IMR-90 (cell line): ENCODE measurements at regions not wholly inside any gene's neighbourhood (a gene's known extent, or its start where the extent isn't known, plus 50 kb on each side); places are given as distances from the start of the nearest gene placed in this dataset.

Experiments used
- ATAC-seq: fragments of 200-7000 bp; cut with Tn5 transposase; 2 replicates; pipeline ENCODE4 v1.9.1; 2020; ENCODE audit warnings: low read depth, mild to moderate bottlenecking, moderate library complexity
- BruUV-seq: library from RNA; stranded (reverse); fragments of 400-500 nt; replicated peaks from 2 replicates; lab custom pipeline; 2021; lab: Mats Ljungman, UMichigan
- CTCF ChIA-PET: fragments of 300-600 bp; formaldehyde crosslinking; extraction: SDS; loops from one replicate; lab custom pipeline; 2021; ENCODE audit warnings: antibody characterized with exemption; lab: Yijun Ruan, JAX
- POLR2A ChIA-PET: fragments of 300-600 bp; sonication (Branson Sonifier 250); formaldehyde crosslinking; loops from one replicate; lab custom pipeline; 2022; ENCODE audit warnings: antibody characterized with exemption; ENCODE audit not compliant: unreplicated experiment; lab: Charles Lee
- DNase-seq: peaks from one replicate; pipeline ENCODE4 v3.0.0; 2013
- H2AFZ ChIP-seq: replicated peaks from 2 replicates; pipeline ENCODE3; 2013; ENCODE audit warnings: low read length, mild to moderate bottlenecking; ENCODE audit not compliant: poor library complexity
- H2AK5ac ChIP-seq: 2 replicates; pipeline ENCODE4 v1.6.1; 2013; ENCODE audit warnings: low read depth, low read length, inconsistent platforms
- H2AK9ac ChIP-seq: replicated peaks from 2 replicates; pipeline ENCODE3; 2013; ENCODE audit warnings: mild to moderate bottlenecking, low read depth, low read length, moderate library complexity; ENCODE audit not compliant: poor library complexity
- H2BK120ac ChIP-seq: 2 replicates; pipeline ENCODE4 v1.6.1; 2013; ENCODE audit warnings: low read depth, low read length, inconsistent platforms
- H2BK15ac ChIP-seq: 3 replicates; pipeline ENCODE4 v1.6.1; 2013; ENCODE audit warnings: low read depth, low read length, inconsistent platforms
- H2BK20ac ChIP-seq: 2 replicates; pipeline ENCODE4 v1.6.1; 2013; ENCODE audit warnings: low read depth, mild to moderate bottlenecking, inconsistent platforms, low read length, moderate library complexity
- H2BK5ac ChIP-seq: 2 replicates; pipeline ENCODE4 v1.6.1; 2013; ENCODE audit warnings: mild to moderate bottlenecking, low read depth, low read length, inconsistent platforms; ENCODE audit not compliant: poor library complexity, severe bottlenecking
- H3K14ac ChIP-seq: replicated peaks from 2 replicates; pipeline ENCODE4 v1.6.1; 2013; ENCODE audit warnings: low read depth, low read length, inconsistent platforms
- H3K18ac ChIP-seq: 2 replicates; pipeline ENCODE4 v1.6.1; 2013; ENCODE audit warnings: low read depth, low read length, control low read depth
- H3K23ac ChIP-seq: 2 replicates; pipeline ENCODE4 v1.6.1; 2013; ENCODE audit warnings: low read depth, low read length, inconsistent platforms
- H3K27ac ChIP-seq: 2 replicates; pipeline ENCODE4 v1.5.1; 2013; ENCODE audit warnings: mild to moderate bottlenecking, control low read depth, low read length; ENCODE audit not compliant: insufficient read depth
- H3K27me3 ChIP-seq: 2 replicates; pipeline ENCODE4 v1.6.1; 2013; ENCODE audit warnings: low read length; ENCODE audit not compliant: control insufficient read depth, insufficient read depth
- H3K36me3 ChIP-seq: 2 replicates; pipeline ENCODE4 v1.6.1; 2013; ENCODE audit warnings: low read length, mixed read lengths; ENCODE audit not compliant: control insufficient read depth, insufficient read depth
- H3K4ac ChIP-seq: 2 replicates; pipeline ENCODE4 v1.6.1; 2013; ENCODE audit warnings: low read depth, low read length, inconsistent platforms
- H3K4me1 ChIP-seq: 2 replicates; pipeline ENCODE4 v1.6.1; 2013; ENCODE audit warnings: low read length, mixed read lengths; ENCODE audit not compliant: control insufficient read depth, insufficient read depth
- H3K4me2 ChIP-seq: 2 replicates; pipeline ENCODE4 v1.6.1; 2013; ENCODE audit warnings: low read depth, mild to moderate bottlenecking, control low read depth, low read length, moderate library complexity
- H3K4me3 ChIP-seq: 2 replicates; pipeline ENCODE4 v1.5.1; 2013; ENCODE audit warnings: low read depth, mild to moderate bottlenecking, control low read depth, low read length, moderate library complexity; ENCODE audit not compliant: insufficient read depth
- H3K56ac ChIP-seq: 2 replicates; pipeline ENCODE4 v1.6.1; 2013; ENCODE audit warnings: low read length, inconsistent platforms; ENCODE audit not compliant: insufficient read depth; ENCODE audit errors: extremely low read depth
- H3K79me1 ChIP-seq, 2 experiments: 2 replicates each; pipeline ENCODE4 v1.6.1; 2013; ENCODE audit warnings: low read length in 2 of 2, inconsistent platforms in 1 of 2, low read depth in 1 of 2
- H3K9ac ChIP-seq: 2 replicates; pipeline ENCODE4 v1.6.1; 2013; ENCODE audit warnings: low read depth, low read length, control low read depth
- H3K9me1 ChIP-seq: 2 replicates; pipeline ENCODE4 v1.6.1; 2013; ENCODE audit warnings: low read length, inconsistent platforms; ENCODE audit not compliant: insufficient read depth
- H3K9me3 ChIP-seq: 2 replicates; pipeline ENCODE4 v1.6.1; 2013; ENCODE audit warnings: low read length; ENCODE audit not compliant: control insufficient read depth, insufficient read depth
- H4K20me1 ChIP-seq: 2 replicates; pipeline ENCODE4 v1.6.1; 2013; ENCODE audit warnings: low read length, inconsistent platforms; ENCODE audit not compliant: insufficient read depth
- H4K5ac ChIP-seq: 2 replicates; pipeline ENCODE4 v1.6.1; 2013; ENCODE audit warnings: mild to moderate bottlenecking, low read depth, low read length, control low read depth
- H4K8ac ChIP-seq, 2 experiments: 2 replicates each; pipeline ENCODE4 v1.6.1; 2013; ENCODE audit warnings: low read depth in 2 of 2, low read length in 2 of 2, control low read depth in 1 of 2, inconsistent platforms in 1 of 2
- H4K91ac ChIP-seq: 2 replicates; pipeline ENCODE4 v1.6.1; 2013; ENCODE audit warnings: low read depth, low read length, inconsistent platforms; ENCODE audit not compliant: insufficient read depth
- CHD1 ChIP-seq: IDR thresholded peaks from 2 replicates; pipeline ENCODE4 v1.6.1; 2012; ENCODE audit warnings: low read depth, low read length, improper control_type of control experiment
- RFX5 ChIP-seq: IDR thresholded peaks from 2 replicates; pipeline ENCODE4 v1.8.0; 2012; ENCODE audit warnings: low read depth, mild to moderate bottlenecking, low read length, moderate library complexity
- WGBS, 2 experiments: methylation state at CpG; one replicate each; pipeline versions ENCODE4 v1.1.5 to v1.1.7; 2013; ENCODE audit warnings: missing lambda C conversion rate in 2 of 2; ENCODE audit not compliant: insufficient read length in 1 of 2; ENCODE audit errors: extremely low coverage in 2 of 2; 5-methylcytosine and 5-hydroxymethylcytosine counted together
- dilution Hi-C: fragments of 300-500 bp; cut with HindIII; formaldehyde crosslinking; loops from one replicate; pipeline ENCODE4 v1.14.3; 2018; ENCODE audit warnings: low sequenced_read_pairs; ENCODE audit not compliant: unreplicated experiment
- in situ Hi-C: fragments of 300-500 bp; cut with MboI; formaldehyde crosslinking; loops from 3 replicates; pipeline ENCODE4 v1.14.3; 2019; ENCODE audit warnings: low sequenced_read_pairs, inconsistent platforms, mixed read lengths
- intact Hi-C: fragments of 100-400 bp; cut with micrococcal nuclease; formaldehyde crosslinking; loops from 2 replicates; pipeline ENCODE4 v1.10.0; 2022
- TF ChIP-seq, protein P1 (sequence below): conservative IDR thresholded peaks from 2 replicates; pipeline ENCODE4 v1.5.1; 2012; ENCODE audit warnings: mild to moderate bottlenecking, low read depth, low read length, improper control_type of control experiment

DNA sequence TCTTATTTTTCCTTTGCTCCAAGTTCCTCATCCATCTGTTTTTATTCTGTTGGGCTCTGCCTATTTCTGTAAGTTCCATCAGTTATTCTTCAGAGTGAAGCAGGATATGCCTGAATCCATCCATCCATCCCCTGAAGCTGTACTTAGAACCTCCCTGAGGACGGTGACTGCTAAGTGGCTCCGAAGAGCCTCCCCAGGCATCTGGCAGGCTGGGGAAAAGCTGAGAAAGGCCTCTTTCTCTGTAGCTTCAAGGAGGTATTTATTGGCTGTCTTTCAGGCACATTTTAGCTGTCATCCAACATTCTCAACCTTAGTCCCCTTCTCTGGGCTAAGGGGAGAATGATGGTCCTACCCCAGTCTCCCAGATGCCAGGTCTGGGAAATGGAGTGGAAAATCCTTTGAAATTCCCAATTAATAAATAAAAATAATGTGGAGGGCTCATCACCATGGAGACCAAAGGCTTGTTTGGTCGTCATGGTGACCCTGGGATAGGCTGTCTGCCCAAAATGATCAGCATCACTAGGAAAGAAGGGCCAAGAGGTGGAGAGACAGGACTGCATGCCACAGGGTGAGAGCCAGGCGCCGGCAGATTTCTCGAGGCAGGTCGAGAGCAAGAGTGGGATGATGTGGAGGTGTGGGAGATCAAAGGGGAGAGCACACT, 82.0 kb downstream of the UBIAD1 start:
- Histone ChIP-seq H2AFZ (no peak overlapping the region), H2BK15ac (no peak overlapping the region), H3K9me3 (no peaks in the 10 kb centered on the region), H3K9me1 (no peaks in the 10 kb centered on the region), H3K4ac (no peak overlapping the region), H3K36me3 (no peaks in the 10 kb centered on the region), H4K91ac (no peak overlapping the region), H4K20me1 (no peaks in the 10 kb centered on the region), H3K14ac (no peak overlapping the region), H4K8ac (no peak overlapping the region), H3K4me1 (no peaks in the 10 kb centered on the region), H3K79me1 (no peaks in the 10 kb centered on the region), H3K27ac (no peak overlapping the region), H3K9ac (no peak overlapping the region), H3K4me2 (no peak overlapping the region), H2BK5ac (no peak overlapping the region), H3K27me3 (peaks cover 34% of the 10 kb centered on the region), H4K5ac (no peak overlapping the region), H2BK20ac (no peak overlapping the region), H2AK9ac (no peak overlapping the region), H2AK5ac (no peak overlapping the region), H3K56ac (no peak overlapping the region), H3K23ac (no peak overlapping the region), H3K18ac (no peak overlapping the region), H3K4me3 (no peak overlapping the region), H2BK120ac (no peak overlapping the region)
- POLR2A ChIA-PET, result no interaction called here
- WGBS, 2 experiments, result no CpG with 5 or more reads among the region's 7 CpGs
- dilution Hi-C loops (no loop called here), intact Hi-C loops (no loop called here), in situ Hi-C loops (no loop called here)
- TF ChIP-seq CHD1 (no peak), RFX5 (no peak)
- TF ChIP-seq, protein P1, sequence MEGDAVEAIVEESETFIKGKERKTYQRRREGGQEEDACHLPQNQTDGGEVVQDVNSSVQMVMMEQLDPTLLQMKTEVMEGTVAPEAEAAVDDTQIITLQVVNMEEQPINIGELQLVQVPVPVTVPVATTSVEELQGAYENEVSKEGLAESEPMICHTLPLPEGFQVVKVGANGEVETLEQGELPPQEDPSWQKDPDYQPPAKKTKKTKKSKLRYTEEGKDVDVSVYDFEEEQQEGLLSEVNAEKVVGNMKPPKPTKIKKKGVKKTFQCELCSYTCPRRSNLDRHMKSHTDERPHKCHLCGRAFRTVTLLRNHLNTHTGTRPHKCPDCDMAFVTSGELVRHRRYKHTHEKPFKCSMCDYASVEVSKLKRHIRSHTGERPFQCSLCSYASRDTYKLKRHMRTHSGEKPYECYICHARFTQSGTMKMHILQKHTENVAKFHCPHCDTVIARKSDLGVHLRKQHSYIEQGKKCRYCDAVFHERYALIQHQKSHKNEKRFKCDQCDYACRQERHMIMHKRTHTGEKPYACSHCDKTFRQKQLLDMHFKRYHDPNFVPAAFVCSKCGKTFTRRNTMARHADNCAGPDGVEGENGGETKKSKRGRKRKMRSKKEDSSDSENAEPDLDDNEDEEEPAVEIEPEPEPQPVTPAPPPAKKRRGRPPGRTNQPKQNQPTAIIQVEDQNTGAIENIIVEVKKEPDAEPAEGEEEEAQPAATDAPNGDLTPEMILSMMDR, result no peak
- no TSS peak for BruUV-seq
- CTCF ChIA-PET, result interaction anchor here (0.5 kb wide), 1 partner anchor 21 kb away, joined by 3 read pairs; no protein-coding TSS in a partner anchor
- DNase-seq (no peak), ATAC-seq (no peak)
